NCI-H146 treated with DMSO at 0.1 percent for 48 hours (cell line): ENCODE measurements at regions not wholly inside any gene's neighbourhood (a gene's known extent, or its start where the extent isn't known, plus 50 kb on each side); places are given as distances from the start of the nearest gene placed in this dataset.

Experiments used
- DNase-seq: peaks from one replicate; lab custom pipeline; 2025; ENCODE audit not compliant: unreplicated experiment; lab: John Stamatoyannopoulos, UW

DNA sequence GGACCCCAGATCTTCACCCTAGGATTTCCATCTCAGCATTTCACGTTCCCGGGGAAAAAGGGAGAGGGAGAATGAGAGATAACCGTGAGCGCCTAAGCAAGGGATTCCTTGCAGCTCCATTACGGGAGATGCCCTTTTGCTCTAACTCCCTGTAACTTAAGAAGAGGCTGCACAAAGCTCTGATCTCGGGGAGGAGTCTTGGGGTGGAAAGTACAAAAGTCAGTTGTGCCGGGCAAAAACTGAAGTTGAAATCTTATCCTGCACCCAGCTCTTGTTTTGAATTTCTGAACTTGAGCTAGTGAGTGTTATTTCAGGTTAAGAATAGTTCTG, 256.4 kb upstream of the SOX21 start:
- DNase-seq: no peak

DNA sequence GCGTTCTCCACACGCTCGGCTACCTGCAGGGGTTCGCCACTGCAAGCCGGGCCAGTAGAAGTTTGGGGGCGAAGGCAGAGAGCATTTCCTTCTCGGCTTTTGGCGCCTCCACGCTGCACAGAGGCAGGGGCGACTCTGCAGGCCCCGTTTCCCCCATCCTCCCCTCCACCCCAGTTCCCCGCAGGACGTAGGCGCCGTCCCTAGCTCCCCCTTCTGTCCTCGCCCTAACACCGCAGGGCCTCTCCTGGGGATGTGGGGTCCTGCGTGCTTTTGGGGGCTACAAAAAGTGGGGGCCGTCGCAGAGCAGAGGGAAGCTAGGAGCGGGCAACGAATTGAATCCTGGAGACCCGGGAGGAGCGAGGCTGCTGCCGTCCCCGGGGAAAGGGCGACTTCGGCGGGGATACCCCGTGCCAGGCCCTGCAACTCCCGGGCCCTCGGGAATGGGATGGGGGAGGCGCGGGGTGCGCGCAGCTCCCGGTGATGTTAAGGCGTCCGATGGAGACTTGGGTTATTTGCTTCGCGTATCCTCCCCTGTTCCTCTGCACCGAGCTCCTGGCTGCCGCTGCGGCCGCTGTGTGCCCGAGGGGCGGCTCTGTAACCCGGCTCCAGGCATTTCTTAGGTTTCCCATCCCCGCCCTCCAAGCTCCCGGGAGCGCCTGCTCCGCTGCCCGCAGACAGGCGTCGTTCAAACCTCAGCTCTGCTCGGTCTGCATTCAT, 255.9 kb upstream of the SOX21 start:
- DNase-seq: peak; percentile 26

DNA sequence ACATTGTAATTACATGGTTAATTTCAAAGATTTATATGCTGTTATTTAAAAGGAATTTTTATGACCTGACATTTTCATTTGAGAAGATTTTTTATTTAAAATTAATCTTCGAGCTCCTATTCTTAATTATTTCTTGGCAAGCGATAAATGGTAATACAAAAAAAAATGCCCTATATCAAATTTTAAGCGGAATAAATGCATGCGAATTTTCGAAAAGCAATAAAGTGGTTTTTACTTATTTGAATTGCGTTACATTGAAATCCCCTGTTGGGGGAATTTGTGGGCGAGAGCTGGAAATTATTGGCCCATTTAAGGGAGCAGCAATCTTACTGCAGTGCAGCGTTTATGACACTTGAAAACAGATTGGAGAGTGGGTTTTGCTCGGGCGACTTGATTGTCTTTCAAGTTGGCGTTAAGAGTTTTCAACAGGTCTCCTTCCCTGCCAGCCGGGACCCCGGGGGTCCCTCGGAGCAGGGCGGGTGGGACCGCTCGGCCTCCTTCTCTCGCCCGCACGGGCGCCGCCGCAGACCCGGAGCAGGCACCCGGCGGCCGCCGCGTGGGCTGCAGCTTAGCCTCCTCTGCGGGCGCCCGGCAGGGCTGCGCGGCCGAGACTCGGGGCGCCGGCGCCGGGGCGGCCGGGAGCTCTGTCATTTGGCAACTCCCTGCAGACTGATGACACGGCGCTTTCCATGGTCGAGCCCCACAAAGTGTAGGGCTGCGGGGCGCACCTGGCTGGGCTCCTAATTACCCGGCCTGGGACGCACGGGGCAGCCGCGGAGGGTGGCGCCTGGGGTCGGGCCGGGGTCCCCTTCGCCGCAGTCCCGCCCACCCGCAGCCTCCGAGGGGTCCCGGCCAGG, 255.1 kb upstream of the SOX21 start:
- no peak for DNase-seq

DNA sequence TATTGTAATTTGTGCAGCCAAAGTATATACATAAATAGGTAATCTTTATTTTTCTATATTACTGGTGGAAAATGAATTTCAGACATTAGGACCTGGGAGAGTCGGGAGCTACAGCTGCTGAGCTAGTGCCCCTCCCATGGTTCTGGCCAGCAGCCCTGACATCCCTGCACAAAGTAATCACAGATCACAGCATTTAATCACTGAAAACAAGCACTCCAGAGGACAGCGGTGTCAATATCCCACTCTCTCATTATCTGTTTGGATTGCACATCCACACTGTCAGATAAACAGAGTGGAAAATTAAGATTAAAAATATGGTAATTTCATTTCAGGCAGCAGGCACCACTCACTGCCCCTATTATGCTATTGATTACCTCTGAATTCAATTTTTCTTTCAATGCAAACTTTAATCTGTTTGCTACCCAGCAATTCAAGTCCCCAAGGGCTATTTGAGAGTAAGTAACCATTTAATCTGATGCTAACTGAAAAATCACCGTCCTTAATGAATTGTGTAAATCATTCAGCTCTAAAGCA, 254.1 kb upstream of the SOX21 start:
- peak; percentile 92 for DNase-seq

DNA sequence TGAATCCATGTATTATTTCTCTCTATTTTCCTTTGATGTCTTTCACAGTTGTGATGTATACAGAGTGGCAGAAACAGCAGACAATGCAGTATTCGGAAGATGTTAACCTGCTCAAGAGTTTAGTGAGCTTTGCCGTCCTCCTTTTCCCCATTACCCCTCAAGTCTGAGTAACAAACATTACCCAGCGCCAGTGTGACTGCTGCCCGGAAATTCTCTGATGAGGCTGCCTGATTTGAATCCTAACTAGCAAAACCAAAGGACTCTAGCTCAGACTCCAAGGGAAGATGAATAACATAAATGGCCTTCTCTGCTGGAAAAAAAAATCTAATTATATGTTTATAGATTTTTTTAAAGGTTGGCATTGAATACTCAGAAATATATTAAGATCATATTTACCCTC, 247.3 kb upstream of the SOX21 start:
- no peak for DNase-seq

DNA sequence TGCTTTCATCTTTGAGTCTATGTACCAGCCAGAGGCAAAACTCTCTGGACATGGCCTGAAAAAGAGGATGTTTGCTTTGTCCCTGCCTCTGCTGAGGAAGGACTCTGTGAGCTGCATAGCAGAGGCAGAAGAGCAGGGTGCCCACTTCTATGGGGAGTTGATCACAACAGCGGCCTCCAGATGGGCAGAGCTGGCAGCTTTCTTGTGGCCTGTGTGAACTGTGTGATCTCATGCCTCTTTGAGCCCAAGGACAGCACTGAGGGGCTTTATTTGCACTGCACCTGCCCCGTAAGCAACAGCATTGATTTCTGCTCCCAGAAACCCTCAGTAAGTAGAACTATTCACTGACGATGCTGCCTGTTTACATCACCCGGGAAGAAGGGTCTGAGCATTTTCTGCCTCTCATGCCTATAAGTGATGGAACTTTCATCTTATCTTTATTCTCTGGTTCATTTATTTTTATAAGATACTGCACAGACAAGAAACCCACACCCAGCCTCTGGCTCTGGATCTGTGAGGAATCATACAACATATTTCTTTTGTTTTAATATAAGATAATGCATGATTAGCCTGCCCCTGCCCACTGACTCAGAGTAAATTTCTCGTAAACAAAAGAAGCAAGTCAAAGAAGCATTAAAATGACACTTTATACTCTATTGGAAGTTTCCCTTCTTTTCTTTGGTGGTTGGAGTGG, 244.2 kb upstream of the SOX21 start:
- DNase-seq: no peak

DNA sequence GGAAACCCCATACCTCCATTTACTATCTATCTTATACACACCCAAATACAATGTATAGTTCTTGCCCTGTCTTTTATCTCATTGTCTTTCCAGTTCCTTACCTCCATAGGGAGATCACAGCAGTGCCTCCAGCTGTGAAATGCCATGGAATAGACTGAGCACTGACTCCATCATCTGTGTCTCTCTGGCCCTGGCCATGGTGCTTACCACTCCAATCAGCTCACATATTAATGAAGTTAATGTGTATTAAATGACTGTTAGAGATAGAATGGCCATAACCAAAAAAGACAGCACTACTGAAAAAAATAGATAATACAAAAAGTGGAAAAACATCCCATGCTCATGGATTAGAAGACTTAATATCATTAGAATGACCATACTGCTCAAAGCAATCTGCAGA, 240.4 kb upstream of the SOX21 start:
- no peak for DNase-seq

DNA sequence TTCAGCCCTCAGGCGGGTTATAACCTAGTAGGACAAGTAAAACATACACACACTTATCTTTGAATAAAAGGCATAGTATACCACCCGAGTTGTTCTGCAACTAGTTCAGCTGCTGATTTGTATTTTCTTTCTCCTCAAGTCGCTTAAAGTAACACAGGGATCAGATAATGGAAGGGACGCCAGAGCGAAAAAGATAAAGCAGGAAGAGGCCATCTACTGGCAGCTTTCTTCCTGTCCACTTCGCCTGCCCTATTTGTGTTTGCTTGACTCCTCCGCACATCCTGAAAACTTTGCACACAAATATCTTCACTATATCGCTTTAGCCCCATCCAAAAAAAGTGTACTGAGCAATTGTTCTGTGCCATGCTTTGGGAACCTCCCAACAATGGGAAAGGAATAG, 238.0 kb upstream of the SOX21 start:
- DNase-seq: no peak

DNA sequence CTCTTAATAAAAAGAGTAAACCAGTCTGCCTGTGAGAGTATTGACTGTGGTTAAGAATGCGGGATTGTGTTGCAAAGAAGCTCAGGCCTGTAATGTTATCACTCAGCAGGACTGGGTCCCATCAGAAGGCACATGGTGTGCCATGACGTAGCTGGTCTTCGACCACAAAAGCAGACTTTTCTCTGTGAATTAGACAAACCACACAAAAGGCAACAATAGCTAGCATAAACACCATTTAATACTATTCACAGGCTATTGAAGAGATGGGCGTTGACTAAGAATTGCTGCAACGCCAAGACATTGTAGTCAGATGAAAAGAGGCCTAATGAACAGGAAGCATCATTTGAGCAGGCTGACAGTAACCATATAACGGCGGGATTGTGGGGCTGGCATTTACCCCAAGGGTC, 235.6 kb upstream of the SOX21 start:
- peak; percentile 49 for DNase-seq

DNA sequence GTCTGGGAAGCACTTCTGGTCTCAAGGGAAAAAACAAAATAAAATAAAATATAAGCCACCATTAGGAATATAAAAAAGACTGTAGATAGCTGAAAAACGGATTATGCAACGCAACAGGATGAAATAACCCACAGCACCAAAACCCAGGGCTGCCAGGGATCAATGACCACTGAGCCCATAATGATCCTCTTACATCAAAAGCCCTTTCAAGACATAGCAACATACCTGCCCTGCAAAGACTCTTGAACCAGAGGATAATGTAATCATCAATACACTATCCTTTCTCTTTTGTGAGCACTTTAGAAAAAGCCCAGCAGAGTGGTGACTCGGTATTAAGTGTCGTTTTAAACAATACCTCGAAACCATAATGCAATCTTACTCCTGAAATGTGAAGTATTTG, 235.0 kb upstream of the SOX21 start:
- DNase-seq: no peak

DNA sequence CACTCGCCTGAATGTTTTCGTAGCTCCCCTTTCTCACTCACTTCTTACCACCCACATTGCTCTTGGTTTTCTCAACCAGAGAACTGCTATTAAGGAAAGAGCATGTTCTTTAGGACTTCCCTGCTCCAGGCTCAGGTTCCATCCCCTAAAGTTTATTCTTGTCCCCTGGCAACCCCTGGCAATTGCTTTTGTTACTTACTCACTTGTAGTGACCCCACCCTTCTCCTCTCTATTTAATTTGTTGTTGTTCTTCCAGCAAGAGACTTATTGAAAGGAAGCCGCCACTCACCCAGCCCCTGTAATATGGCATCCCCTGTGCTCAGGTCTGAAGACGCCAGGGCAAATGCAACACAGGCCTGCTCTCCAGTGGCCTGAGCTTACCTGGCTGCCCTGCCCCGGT, 233.7 kb upstream of the SOX21 start:
- no peak for DNase-seq

DNA sequence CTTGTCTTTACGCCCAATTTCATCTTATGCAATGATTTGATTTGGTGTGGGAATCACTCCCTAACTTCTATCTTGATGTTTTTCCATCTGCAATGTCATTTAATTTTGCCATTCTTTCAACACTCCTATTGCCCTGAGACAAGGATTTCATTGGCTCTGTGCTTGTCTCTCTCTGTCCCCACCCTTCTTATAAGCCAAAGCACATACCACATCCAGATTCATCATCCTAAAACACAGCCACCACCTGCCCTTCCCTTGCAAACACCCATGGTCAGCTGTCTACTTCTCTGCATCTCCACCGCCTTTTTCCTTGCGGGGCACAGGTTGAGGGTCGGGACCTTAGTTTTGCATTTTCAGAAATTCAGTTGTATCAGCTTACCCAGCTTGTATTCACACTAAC, 225.8 kb upstream of the SOX21 start:
- no peak for DNase-seq

DNA sequence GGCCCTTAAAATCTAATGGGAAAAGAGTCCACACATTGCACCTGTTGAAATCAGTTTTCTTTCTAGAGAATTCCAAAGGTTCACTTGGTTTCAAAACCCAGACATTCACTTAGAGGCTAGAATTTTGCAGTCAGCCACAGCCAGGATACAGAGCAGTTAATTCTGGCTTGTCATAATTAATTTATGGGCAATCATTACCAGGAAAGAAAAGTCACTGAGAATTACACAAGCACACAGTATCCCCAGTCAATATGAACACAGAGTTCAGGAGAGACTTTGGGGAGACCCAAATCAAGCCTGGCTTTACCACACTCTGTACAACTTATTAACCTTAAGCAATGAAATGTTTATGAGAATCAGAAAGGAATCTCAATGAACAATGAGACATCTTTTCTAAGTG, 224.3 kb upstream of the SOX21 start:
- no peak for DNase-seq

DNA sequence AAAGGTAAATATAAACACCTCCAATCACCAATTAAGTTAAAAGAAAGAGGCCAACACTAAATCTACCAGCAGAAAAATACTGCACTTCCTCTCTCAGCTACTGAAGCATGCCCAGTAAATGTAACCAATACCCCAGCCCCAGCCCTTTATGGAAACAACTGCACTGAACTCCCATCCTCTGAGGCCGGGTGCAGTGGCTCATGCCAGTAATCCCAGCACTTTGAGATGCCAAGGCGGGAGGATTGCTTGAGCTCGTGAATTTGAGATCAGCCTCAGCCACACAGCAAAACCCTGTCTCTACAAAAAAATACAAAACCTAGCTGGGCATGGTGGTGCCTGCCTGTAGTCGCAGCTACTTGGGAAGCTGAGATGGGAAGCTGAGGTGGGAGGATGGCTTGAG, 221.6 kb upstream of the SOX21 start:
- DNase-seq: no peak

DNA sequence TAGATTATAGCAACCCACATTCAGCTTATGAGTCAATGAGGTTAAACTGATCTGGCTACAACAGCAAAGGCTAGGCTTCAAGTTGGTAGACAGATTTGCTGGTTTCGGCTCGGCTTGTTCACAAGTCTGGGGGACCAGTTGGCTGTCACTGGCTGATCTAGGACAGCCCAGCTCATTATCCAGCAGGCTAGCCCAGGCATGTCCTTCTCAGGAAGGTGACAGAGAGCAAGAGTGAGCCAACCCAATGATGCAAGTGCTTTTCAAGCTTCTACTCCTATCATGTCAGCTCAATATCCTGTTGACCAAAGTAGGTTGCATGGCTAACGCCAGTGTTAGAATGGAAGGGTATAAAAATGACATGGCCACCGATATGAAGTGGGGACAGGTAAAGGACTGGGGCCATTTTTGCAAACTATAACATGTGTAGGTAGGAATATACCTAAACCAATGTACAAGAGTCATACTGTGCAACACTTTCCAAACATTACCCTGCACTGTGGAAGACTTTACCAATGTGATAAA, 220.9 kb upstream of the SOX21 start:
- DNase-seq: no peak

DNA sequence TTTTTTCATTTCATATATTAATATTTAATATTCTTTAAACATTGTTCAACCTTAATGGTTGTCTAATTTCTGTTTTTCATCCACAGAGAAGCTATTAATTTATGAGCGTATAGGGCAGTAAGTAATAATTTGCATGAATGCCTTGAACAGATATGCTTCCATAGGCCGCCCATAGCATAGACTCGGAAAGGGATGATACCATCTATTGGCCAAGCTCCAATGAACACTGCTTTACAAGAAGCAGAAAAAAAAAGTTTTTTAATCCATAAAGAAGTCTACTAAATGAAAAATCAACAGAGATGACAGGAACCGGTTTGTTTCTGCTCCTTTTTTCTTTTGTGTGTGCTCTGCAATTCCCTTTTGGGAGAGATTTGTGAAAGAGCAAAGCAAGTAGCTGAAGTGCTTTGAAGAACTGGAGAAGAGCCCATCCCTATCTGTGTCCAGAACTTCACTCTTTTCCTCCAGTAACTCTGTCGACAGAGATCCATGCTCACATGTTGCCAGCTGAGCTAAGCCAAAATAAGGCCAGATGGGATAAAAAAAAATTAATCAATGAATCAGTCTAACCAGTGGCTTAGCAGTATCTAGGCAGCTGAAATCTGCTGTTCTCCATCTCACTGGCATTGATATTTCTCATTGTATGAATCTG, 215.9 kb upstream of the SOX21 start:
- DNase-seq: no peak

DNA sequence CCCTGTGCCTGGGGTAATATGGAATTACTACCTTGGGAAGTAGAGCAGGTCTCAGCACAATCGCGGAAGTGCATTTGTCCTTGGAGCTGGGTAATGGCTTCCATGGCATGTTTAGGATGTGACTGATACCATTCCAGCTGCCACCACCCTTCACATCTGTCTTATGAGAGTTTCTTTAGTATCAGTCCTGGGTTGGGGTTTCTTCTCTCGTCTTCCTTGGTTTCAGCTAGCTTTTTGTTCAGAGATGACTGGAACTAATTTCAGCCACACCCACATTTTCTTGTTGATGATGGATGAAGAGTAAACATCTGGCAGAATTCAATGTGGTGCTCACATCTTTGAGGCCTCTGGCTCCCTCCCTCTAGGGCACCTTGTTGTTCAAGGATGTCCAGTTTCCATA, 212.9 kb upstream of the SOX21 start:
- DNase-seq: no peak

DNA sequence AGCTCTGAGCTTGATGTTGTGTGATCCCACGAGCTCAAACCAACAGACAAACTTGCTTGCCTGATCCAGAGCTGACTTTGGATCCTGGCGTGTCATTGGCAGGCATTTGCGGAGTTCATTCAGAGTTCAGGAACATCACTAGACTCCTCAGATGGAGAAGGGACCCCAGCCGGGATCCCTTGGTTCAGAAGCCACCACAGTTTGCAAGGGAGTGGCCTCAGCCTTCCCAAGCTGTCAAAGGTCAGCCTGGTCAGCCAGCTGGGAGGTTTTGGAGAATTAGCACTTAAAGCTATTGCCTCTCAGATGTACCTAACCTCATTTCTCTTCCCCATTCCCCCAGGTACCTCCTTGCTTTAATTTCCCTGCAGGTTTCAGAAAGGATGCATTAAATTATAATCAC, 208.8 kb upstream of the SOX21 start:
- no peak for DNase-seq

DNA sequence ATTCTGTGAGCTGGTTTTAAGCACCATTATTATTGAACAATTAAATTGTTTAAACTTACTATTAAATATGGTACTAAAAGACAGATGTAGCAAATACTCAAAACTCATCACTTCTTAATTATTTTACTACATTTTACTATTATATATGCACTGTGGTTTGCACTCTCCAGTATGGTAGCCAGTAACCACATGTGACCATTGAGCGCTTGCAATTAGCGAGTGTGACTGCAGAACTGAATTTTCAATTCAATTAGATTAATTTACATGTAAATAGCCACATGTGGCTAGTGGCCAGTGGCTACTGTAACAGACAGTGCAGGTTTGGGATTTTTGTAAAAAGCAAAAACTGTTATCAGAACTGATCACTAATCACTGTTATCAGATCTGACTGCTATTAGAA, 208.2 kb upstream of the SOX21 start:
- DNase-seq: no peak

DNA sequence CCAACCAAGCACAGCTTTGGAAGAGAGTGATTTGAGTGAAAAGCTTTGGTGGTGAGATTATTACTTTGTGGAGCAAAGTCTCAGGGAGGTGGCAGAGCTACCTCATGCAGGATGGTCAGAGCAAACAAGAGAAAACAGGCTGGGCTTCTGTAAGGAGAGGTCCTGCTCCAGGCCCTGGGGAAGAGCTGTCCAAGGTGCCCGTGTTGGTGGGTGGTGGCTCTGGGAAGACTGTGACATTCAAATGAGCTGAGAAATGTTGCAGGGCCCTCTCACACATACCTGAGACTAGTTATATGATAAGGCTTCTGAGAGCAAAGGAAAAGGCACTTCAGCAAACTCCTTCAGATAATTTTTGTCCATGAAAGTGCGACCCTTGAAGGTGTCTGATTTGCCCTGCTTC, 205.5 kb upstream of the SOX21 start:
- no peak for DNase-seq

DNA sequence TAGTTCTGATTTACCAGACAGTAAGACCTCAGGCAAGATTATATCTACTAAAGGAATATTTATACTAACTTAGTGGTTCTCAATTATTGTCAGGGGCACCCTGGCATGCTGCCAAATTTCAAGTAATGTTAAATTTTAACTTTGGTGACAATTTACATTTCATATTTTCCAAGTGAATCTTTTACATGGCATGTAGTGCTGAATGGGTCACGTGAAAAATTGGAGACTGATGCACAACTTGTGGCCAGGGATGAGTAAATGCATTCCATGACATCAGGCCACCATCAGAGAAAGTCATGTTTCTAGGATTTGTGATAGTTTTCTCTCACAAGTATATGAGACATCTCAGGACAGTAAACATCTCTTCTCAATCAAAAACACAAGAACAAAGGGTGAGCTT, 202.6 kb upstream of the SOX21 start:
- DNase-seq: no peak
